Mammary epithelial cell (primary cell): ENCODE measurements at regions not wholly inside any gene's neighbourhood (a gene's known extent, or its start where the extent isn't known, plus 50 kb on each side); places are given as distances from the start of the nearest gene placed in this dataset.

Experiments used
- CTCF ChIP-seq, 2 donors: IDR thresholded peaks in 1 of 2; conservative IDR thresholded peaks in 1 of 2; 2 replicates each; pipeline ENCODE4 v1.5.1; 2011 to 2012; ENCODE audit warnings: inconsistent platforms in 2 of 2, low read length in 2 of 2, mild to moderate bottlenecking in 2 of 2, control low read depth in 1 of 2, low read depth in 1 of 2; ENCODE audit not compliant: insufficient read depth in 1 of 2; ENCODE audit errors: extremely low read depth in 1 of 2
- EZH2 ChIP-seq: IDR thresholded peaks from 2 replicates; pipeline ENCODE4 v1.6.1; 2012; ENCODE audit warnings: low read length, inconsistent platforms, borderline replicate concordance

GRCh38 chr1:234916840-234917239 lies 211.8 kb downstream of the TOMM20 start:
- TF ChIP-seq CTCF (conservative IDR thresholded peaks at IDR 0.05 in 1 of 2, IDR thresholded peaks at IDR 0.05 in 1 of 2; ENCODE audit: extremely low read depth in 1 of 2, insufficient read depth in 1 of 2, low read depth in 1 of 2, low read length in 2 of 2) (no peak), EZH2 (no peak)
